ENCODE measurements at regions not wholly inside any gene's neighbourhood (a gene's known extent, or its start where the extent isn't known, plus 50 kb on each side); places are given as distances from the start of the nearest gene placed in this dataset.
"Not testable (repeated sequence)": the region's sequence is repeated elsewhere in the genome, so short reads cannot be mapped to it uniquely, and the experiment has no call there.

DNA sequence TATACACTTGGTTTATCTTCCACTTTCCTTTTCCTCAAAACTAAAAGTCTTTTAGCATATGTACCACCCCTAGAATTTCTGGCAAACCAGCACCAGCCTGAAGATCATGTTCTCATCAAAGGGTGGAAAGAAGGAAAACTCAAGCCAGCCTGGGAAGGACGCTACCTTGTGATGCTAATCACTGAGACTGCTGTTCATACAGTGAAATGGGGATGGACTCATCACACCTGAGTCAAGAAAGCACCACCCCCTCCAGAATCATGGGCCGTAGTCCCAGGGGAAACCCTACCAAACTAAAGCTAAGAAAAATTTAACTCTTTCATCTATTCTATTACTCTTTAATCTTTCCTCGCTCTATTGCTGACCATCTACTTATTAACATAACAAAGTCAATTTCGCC is 595.9 kb upstream of the AADAT start:
- TF ChIP-seq EZH2 (optimal IDR thresholded peaks at IDR 0.05; ENCODE audit: low read depth, low read length); EZH2phosphoT487 (IDR thresholded peaks at IDR 0.05; ENCODE audit: low read length): not testable (repeated sequence)
